ENCODE measurements at regions not wholly inside any gene's neighbourhood (a gene's known extent, or its start where the extent isn't known, plus 50 kb on each side); places are given as distances from the start of the nearest gene placed in this dataset.

DNA sequence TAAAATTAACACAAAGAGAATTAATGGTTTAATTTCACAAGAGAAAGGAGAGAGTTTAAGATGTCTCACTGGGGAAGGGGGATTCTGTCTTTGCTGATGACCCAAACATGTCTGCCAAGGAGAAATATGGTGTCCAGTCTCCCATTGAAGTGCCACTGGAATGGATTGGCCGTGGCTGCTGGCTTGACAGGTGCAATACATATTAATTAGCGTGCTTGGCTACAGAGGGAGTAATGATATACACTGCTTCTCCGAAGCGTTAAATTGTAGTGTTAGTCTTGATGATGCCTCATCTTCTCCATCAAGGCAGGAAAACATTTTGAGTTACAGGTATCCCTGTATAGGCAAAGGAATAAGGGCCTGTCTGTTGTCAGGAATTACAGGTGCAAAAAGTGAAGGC lies 393.4 kb upstream of the TMPO start:
- intact Hi-C loops (cut with DNase I), result no loop called here
- no peak for DNase-seq

DNA sequence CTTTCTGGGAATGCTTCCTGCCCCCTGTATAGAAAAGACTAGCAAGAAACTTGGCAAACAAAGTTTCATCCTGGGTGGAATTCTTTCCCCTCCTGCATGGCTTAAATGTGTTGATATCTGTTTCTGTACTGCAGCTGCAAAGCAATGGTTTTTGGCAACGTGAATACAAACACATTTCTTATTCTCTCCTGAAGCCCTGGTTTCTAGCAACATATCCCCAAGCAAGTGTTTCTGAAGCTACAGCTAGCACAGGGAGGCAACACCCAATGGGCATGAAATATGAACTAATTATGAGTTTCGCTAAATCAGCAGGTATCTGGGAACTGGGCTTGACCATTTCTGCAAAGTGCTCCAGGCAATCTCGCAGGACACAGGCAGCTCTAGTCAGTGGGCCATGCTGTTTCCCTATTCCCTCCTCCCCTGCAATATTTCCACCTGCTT lies 392.3 kb upstream of the TMPO start:
- DNase-seq, result no peak
- intact Hi-C loops (cut with DNase I), result no loop called here

DNA sequence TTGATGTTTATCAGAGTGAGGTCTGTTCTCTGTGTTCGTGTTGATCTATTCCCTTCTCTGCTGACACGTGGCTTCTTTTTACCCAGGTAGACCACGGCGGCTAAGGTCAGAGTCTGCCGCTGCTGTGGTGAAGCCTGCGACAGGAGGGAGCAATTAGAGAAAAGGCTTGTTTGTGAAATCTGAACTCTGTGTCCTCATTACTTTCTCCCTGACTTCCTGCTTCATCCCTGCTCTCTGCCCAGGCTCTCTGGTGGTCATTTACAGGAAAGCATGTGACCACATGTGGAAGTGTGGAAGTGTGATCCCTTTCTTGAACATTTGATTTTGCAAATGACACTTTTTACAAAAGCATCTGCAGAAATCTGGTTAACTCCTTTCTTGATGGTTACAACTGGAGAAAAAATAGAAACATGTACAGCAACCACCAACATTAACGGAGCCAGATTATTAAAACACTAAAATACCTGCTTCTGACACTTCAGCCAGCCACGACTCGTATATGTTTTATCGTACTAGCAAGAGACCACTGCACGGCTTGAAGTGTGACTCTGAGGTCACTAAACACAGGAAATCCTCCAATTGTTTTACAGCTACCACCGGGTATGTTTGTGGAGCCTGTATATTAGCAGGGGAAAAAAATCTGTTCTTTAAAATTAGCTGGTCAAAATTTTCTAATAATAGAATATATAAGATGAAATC lies 388.6 kb upstream of the TMPO start:
- DNase-seq, result no peak
- intact Hi-C loops (cut with DNase I), result no loop called here

DNA sequence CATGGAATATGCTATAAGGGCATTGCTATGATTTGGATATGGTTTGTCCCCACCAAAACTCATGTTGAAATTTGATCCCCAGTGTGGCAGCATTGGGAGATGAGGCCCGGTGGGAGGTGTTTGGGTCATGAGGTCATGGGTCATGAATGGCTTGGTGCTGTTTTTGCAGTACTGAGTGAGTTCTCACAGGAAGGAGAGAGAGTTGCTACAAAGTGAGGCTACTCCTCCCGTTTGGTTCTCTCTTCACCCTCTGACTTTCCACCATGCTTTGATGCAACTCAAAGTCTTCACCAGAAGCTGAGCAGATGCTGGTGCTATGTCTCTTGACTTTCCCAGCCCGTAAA lies 388.1 kb upstream of the TMPO start:
- DNase-seq, result no peak
- intact Hi-C loops (cut with DNase I), result no loop called here

DNA sequence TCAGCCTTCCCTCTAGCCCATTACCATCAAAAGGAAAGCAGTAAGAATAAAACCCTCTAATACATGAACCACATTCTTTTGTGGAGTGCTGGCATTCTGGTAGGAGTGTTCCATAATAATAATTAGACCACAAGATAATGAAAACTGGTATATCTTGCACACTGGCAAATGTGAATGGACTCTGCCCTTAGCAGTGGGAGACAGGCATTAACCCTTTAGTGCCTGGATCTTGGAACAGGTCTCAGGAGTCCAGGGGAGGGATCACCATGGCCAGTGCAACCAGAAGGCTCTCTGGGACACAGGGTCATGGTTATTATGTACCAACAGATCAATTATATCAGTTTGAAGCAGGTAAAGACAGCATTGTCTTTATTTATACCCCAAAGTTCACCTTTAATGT lies 387.5 kb upstream of the TMPO start:
- no peak for DNase-seq
- intact Hi-C loops (cut with DNase I), result no loop called here

DNA sequence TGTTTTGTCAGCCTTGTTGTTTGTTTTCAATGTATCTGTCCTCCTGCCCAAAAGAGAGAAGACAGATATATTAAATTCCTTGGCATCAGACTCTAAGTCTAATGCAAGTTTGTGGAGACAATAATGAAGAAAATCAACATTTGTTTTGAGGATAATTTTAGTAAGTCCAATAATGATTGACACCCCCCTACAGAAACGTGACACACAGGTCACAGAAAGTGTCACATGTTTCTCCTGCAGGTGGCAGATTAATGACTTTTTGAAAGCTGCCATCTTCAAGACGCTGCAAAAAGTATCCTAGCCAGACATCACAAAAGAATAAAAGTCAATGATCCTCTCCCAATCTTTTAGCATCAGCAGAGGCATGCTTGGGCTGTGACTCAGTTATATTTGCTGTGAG lies 378.8 kb upstream of the TMPO start:
- DNase-seq, result no peak
- intact Hi-C loops (cut with DNase I), result no loop called here

DNA sequence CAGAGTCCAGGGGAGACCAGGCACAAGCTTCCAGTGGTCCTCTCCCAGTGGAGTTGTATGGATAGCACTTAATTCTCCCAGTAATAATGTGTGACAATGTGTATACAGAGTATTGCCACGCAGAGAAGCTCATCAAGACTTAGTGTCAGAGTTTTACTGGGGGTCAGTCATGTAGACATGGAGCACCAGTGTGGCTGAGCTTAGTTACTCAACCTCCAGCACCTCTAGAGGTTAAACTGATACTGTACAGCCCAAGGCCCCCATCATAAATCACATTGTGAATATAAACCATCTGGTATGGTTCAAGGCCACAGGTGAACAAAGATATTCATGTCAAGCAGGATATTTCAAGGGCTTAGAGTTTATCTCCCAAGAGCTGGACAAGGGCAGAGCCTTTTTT lies 378.1 kb upstream of the TMPO start:
- intact Hi-C loops (cut with DNase I), result no loop called here
- DNase-seq, result no peak

DNA sequence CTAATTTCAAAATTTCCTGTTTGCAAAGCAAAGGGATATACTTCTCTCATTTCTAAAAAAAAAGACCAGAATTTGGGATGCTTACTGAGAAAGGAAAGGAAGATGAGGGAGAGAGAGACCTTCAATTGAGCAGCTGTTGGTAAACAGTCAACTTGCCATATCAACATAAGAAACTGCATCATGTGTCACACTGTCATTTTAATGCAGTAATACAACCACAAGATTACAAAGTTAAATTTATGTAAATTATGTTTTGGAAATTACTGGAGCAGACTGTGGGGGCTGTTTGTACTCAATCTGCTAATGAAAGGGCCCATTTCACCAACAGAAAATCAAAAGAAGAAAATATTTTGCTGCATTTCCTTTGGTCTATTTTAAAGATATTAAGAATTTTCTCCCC lies 370.4 kb upstream of the TMPO start:
- DNase-seq, result no peak
- intact Hi-C loops (cut with DNase I), result no loop called here

DNA sequence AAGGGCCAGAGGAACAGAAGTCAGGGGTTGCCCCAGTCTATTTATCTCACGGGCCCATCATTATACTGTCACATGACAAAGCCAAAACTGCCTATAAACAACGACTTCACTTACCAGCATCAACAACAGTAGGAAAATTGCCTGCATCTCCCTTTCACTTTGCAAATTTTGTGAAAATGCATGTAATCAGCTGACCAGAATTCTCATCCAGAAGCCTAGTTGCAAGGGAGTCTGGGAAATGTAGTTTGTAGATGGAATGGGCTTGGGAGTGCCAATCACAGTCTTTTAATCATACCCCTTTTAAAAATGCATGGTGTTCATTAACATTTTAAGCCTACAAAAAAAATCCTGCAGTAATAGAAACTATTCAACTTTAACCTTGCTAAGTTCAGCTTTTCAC lies 369.3 kb upstream of the TMPO start:
- intact Hi-C loops (cut with DNase I), result no loop called here
- DNase-seq, result no peak

DNA sequence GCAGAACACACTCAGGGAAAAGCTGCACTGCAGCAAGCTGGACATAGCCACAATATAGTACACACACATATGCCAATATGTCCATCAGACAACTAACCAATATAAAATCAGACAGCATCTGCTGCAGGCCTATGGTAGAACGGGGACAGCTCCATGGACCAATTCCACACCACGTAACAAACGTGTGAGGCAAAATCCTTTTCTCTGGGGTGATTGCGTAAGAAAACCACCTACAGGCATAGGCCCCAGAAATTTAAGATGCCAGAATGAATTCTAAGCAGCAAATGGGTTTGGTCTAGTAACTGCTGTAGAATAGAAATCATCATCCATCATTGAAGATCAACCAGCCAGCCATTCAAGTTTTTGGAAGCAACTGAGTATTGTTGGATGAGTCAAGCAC lies 368.9 kb upstream of the TMPO start:
- intact Hi-C loops (cut with DNase I), result no loop called here
- no peak for DNase-seq

DNA sequence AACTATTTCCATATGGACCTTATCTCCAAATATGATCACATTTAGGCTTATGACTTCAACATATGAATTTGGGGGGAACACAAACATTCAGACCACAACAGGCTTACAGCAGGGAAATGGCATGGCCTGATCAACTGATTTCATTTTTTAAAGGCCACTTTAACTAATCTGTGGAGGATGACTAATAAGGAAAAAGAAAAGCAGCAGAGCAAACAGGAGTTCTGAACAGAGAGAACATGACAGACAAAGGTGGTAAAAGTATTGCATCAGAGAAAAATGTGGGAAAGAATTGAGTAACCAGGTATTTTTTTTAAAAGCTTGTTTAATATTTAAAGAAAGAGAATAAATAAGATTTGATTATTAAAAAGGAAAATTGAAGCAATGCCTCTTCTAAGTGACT lies 366.1 kb upstream of the TMPO start:
- intact Hi-C loops (cut with DNase I), result no loop called here
- DNase-seq, result no peak

DNA sequence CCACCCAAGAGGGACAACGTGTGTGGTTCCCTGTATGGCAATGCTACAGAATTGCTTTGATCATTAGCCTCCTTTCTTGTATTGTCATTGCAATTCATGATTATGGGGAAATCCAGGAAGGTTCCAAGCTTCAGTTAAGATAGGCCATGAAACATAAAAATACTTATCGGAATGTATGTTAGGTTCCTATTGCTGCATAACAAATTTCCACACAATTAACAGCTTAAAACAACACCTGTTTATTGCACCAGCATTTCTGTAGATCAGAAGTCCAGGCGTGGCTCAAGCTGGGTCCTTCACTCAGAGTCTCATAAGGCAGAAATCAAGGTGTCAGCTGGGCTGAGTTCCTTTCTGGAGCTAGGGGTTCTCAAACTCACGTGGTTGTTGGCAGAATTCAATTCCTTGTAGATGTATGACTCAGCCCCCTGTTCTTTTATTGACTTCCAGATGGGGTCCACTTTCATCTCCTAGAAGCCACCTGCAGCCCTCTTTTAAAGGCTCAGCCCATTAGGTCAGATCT lies 365.6 kb upstream of the TMPO start:
- DNase-seq, result no peak
- intact Hi-C loops (cut with DNase I), result no loop called here

DNA sequence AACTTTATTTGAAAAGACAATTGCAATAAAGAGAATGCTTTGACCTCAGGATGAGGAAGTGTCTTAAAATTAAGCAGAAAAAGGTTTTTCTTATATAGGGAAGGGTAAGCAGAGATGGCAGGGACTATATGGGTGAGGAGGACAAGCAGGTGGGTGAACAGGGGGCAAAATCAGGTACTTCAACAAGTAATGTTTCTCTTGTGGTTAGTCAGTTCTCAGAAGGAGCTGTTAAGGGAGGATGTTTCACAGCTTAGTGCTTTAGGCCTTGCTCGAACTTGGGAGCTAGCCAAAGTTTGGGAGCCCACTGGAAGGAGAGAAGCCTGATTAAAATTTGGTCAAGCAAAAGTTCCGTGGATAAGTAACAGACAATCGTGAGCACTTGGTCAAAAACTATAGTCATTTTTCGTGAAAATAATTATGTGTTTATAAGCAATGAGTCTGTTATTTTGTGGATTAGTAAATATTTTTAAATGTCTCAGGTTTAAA lies 364.2 kb upstream of the TMPO start:
- intact Hi-C loops (cut with DNase I), result no loop called here
- DNase-seq, result no peak

DNA sequence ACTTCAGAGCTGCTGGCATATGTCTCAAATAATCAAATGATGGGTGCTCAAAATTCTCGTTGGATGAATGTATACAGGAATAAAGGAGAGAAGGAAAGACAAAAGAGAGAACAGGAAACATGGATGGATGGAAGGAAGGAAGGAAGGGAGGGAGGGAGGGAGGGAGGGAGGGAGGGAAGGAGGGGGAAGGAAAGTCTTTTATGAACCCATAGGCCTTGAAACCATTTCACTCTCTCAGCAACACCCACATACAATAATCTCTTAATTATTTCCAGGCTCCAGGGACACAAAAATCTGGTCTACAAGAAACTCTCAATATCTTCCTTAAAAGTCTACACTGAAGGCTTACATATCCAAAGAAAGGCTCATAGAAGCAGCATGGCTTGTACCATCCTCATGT lies 363.4 kb upstream of the TMPO start:
- no peak for DNase-seq
- intact Hi-C loops (cut with DNase I), result no loop called here

DNA sequence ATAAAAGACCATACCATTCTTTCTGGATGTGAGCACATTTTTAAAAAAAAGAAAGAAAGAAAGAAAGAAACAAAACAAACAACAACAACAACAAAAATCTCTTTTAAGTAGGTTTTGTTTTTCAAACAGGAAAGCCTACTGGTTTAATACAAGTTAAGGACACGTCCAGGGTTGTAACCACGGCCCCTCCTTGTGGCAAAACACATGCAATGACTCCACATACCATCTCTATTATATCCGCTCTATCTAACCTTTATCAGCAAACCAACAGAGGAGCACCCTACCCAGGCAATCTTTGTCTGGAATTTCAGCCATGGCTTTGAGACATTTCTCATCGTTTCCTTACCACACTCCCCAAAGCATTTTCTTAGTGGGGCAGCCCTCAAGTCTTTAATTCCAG lies 360.5 kb upstream of the TMPO start:
- intact Hi-C loops (cut with DNase I), result no loop called here
- peak in 1 of 10 donors; percentile 5 for DNase-seq

DNA sequence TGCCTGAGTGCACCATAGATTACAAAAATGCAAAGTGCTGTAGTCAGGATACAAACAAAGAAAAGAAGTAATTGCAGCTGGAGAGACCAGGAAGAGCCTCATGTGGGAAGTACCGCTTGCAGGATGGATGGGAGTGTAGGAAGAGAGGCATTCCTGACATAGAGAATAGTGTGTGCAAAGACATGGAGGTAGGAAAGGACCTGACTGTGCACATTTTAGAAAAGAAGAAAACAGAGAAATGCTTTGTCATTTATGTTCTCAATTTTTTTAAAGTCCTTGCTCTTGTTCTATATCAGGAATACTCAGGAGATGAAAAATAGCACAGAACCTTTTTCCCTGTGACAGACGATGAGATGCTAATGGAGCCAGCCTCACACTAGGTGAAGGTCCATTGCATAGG lies 358.7 kb upstream of the TMPO start:
- intact Hi-C loops (cut with DNase I), result no loop called here
- DNase-seq, result no peak

DNA sequence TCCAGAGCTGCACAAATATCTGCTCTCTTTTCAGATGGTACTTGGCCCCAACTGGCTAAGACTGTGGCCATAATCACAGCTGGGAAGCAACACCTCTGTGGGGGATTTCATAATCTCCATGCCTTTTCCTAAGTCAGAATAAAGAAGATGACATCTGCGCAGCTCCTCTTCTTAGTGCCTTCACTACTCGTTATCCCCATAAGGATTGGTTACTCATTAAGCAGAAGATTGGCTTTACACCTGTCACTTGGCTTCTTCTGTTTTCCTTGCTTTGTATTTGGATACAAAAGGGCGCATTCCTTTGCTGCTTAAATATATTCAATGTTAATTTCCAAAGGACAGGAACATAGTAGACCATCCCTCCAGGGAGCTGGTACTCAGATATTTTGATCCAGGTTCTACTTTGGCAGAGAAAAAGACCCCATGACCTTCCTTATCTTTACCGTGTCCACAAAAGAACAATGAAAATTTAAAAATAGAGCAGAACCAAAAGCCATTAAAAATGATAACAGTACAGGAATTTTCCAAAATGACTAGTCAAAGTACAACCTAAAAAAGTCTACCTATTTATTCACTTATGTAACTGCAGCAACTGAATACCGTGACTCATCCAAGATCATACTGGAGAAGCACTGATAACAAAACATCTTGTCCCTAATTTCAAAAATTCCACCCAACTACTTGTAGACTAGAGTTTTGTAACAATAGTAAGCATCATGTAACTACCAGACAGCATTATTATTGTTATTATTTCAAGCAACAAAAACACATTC lies 352.3 kb upstream of the TMPO start:
- intact Hi-C loops (cut with DNase I), result no loop called here
- no peak for DNase-seq

DNA sequence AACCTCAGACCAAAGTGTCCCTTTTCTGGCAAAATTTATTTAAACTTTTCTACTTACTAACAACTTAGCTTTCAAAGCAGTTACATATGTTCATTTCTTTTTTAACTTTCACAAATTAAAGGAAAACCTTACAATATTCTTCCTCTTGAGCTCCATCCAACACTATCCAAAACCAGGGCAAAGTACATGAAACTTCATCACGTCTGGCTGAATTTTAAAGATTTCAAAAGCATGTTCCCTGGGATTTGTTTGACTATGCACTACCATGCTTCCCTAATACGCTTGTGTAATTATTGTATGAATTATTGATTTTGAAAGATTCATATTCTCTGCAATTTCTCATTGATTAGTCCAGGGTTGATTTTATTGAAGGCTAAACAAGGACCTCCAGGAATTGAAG lies 343.1 kb upstream of the TMPO start:
- intact Hi-C loops (cut with DNase I), result no loop called here
- DNase-seq, result no peak

DNA sequence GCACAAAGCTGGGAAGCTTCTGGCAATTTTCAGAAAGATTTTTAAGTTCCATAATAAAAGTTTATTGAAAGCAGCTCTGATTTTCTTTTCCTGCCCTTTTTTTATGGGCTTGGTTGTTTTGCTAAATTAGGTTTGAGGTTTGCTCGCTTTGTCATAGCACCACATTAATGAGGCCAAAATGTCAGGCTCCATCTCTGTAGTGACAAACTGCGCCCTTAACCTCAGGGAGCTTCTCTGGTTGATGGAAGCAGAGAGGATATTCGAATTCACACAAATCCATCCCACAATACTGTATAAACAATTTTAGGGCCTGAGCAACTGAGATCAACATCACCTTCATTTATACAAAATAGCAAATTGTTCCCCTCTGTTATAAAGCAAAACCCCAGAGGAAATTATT lies 342.6 kb upstream of the TMPO start:
- no peak for DNase-seq
- intact Hi-C loops (cut with DNase I), result no loop called here

DNA sequence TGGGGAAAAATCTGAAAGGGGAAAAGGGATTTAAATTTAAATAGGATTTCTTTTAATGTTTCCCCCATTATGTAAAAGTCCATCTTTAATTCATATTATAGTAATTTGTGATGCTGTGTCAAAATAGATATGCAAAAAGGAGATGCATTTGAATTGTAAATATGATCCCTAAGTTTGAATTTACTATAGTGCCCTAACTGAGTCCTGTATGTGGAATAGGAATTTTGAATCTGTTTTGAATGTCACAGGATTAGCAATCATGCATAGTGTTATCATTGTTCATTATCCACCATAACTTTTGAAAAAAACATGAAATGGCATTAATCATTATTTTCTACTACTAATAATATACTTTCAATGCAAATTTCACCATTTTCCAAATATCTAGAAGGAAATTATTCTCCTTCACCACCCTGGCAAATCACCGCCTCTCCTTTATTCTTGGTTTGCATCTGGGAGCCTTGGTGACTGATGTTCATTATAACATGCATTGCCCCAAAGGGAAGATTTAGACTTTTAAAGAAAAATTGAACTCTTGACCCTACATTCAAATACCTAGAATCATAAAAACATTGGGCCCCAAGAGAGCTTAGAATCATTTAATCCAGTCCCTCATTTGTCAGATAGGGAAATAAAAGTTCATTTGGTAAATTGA lies 341.5 kb upstream of the TMPO start:
- intact Hi-C loops (cut with DNase I), result no loop called here
- DNase-seq, result no peak

DNA sequence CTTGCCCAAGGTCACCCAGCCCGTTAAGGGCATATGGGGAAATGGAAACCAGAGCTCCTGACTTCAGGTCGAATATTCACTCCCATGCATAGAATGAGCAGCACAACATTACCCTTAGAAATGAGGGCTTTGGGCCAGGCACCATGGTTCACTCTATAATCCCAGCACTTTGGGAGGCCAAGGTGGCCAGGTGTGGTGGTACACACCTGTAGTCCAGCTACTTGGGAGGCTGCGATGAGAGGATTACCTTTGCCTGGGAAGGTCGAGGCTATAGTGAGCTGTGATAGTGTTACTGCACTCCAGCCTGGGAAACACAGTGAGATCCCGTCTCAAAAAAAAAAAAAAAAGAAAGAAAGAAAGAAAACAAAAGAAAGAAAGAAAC lies 341.0 kb upstream of the TMPO start:
- DNase-seq, result peak in 1 of 10 donors; percentile 55
- intact Hi-C loops (cut with DNase I), result no loop called here

DNA sequence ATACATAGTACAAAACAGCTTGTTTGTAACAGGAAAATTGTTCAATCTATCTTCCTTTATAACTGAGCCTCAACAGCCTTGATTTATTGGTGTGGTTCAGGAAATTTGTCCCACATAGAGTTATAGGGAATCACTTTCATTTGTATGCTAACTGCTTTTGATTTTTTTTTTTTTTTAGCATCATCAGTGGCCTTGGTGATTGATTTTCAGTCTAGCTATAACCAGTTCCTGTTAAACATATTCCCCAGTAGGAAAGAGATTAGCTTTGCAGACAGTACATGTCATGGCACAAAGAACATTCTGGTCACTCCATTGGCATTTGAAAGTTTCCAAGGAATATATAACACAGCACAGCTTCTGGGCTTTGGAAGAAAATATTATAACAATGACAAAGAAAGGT lies 337.3 kb upstream of the TMPO start:
- no peak for DNase-seq
- intact Hi-C loops (cut with DNase I), result no loop called here
